ENCODE measurements at regions not wholly inside any gene's neighbourhood (a gene's known extent, or its start where the extent isn't known, plus 50 kb on each side); places are given as distances from the start of the nearest gene placed in this dataset.
A peak's percentile ranks its signal among the peaks of the same experiment; 100 is the strongest.

GRCh38 chr14:97215263-97215969 is 418.2 kb downstream of the VRK1 start:
- DNase-seq: no peak

GRCh38 chr14:97217111-97217885 is 420.1 kb downstream of the VRK1 start:
- no peak for DNase-seq

- DNase-seq: no peak
These were observed 421.1 kb downstream of the VRK1 start for GRCh38 chr14:97218274-97218673.

- peak; percentile 74 for DNase-seq
These were observed 421.7 kb downstream of the VRK1 start for GRCh38 chr14:97218691-97219430.

GRCh38 chr14:97219431-97220017 is 422.3 kb downstream of the VRK1 start:
- no peak for DNase-seq

- no peak for DNase-seq
These were observed 424.5 kb downstream of the VRK1 start for GRCh38 chr14:97221572-97222285.

GRCh38 chr14:97224016-97224415 is 426.8 kb downstream of the VRK1 start:
- no peak for DNase-seq

GRCh38 chr14:97230051-97230450 is 432.9 kb downstream of the VRK1 start:
- DNase-seq: no peak

GRCh38 chr14:97233319-97233985 is 436.3 kb downstream of the VRK1 start:
- no peak for DNase-seq

GRCh38 chr14:97246648-97247047 is 449.5 kb downstream of the VRK1 start:
- no peak for DNase-seq

GRCh38 chr14:97248973-97249372 is 451.8 kb downstream of the VRK1 start:
- no peak for DNase-seq

- DNase-seq: no peak
These were observed 453.7 kb downstream of the VRK1 start for GRCh38 chr14:97250931-97251330.

GRCh38 chr14:97251491-97252155 is 454.4 kb downstream of the VRK1 start:
- no peak for DNase-seq

- no peak for DNase-seq
These were observed 456.6 kb downstream of the VRK1 start for GRCh38 chr14:97253756-97254155.

GRCh38 chr14:97262336-97262735 is 465.2 kb downstream of the VRK1 start:
- no peak for DNase-seq

- no peak for DNase-seq
These were observed 467.5 kb downstream of the VRK1 start for GRCh38 chr14:97264516-97265230.

GRCh38 chr14:97266653-97267052 is 469.5 kb downstream of the VRK1 start:
- DNase-seq: peak; percentile 75

GRCh38 chr14:97267509-97267908 is 470.3 kb downstream of the VRK1 start:
- DNase-seq: no peak

- DNase-seq: peak; percentile 10
These were observed 470.9 kb downstream of the VRK1 start for GRCh38 chr14:97268097-97268496.

- no peak for DNase-seq
These were observed 473.1 kb downstream of the VRK1 start for GRCh38 chr14:97270308-97270707.

- no peak for DNase-seq
These were observed 474.3 kb downstream of the VRK1 start for GRCh38 chr14:97271451-97271960.
